WTC11 (cell line): ENCODE measurements at regions not wholly inside any gene's neighbourhood (a gene's known extent, or its start where the extent isn't known, plus 50 kb on each side); places are given as distances from the start of the nearest gene placed in this dataset.

ENCODE experiments used
- ATAC-seq: fragments of 200-7000 bp; cut with Tn5 transposase; 2 replicates; pipeline ENCODE4 v1.10.0; 2021; ENCODE audit warnings: mild to moderate bottlenecking, moderate library complexity
- CTCF ChIA-PET: fragments of 300-600 bp; sonication (Branson Sonifier 250); formaldehyde crosslinking; loops from one replicate; lab custom pipeline; 2021; ENCODE audit warnings: antibody characterized with exemption; lab: Charles Lee
- POLR2A ChIA-PET: fragments of 350-600 bp; sonication (Branson Sonifier 250); formaldehyde crosslinking; loops from one replicate; lab custom pipeline; 2021; ENCODE audit warnings: antibody characterized with exemption; lab: Charles Lee
- DNase-seq: peaks from one replicate; pipeline ENCODE4 v3.0.0; 2021; ENCODE audit warnings: low spot score
- H3K27ac Mint-ChIP-seq: 2 replicates; pipeline ENCODE4 v1.8.0; 2021; ENCODE audit warnings: mixed read lengths
- H3K27me3 Mint-ChIP-seq: 2 replicates; pipeline ENCODE4 v1.8.0; 2021; ENCODE audit warnings: low read depth, mild to moderate bottlenecking, moderate library complexity, mixed read lengths
- H3K36me3 Mint-ChIP-seq: 2 replicates; pipeline ENCODE4 v1.8.0; 2021; ENCODE audit warnings: mixed read lengths
- H3K4me1 Mint-ChIP-seq: 2 replicates; pipeline ENCODE4 v1.8.0; 2022; ENCODE audit warnings: mixed read lengths
- H3K4me3 Mint-ChIP-seq: 2 replicates; pipeline ENCODE4 v1.8.0; 2021; ENCODE audit warnings: mild to moderate bottlenecking, moderate library complexity, mixed read lengths
- H3K9me3 Mint-ChIP-seq: 2 replicates; pipeline ENCODE4 v1.8.0; 2021; ENCODE audit warnings: mixed read lengths
- ATF6 ChIP-seq: sonication (generic); formaldehyde crosslinking; IDR thresholded peaks from 2 replicates; pipeline ENCODE4 v1.8.1; 2023; ENCODE audit warnings: mild to moderate bottlenecking, missing genetic modification reagents
- ELF4 ChIP-seq: sonication (generic); formaldehyde crosslinking; IDR thresholded peaks from 2 replicates; pipeline ENCODE4 v1.8.1; 2022; ENCODE audit warnings: low read depth, mild to moderate bottlenecking, moderate library complexity, missing genetic modification reagents
- PRDM15 ChIP-seq: sonication (generic); formaldehyde crosslinking; IDR thresholded peaks from 2 replicates; pipeline ENCODE4 v1.8.0; 2022; ENCODE audit warnings: missing genetic modification reagents
- SMAD3 ChIP-seq: sonication (generic); formaldehyde crosslinking; IDR thresholded peaks from 2 replicates; pipeline ENCODE4 v1.8.0; 2022; ENCODE audit warnings: missing genetic modification reagents, mild to moderate bottlenecking, borderline replicate concordance
- USF1 ChIP-seq: sonication (generic); formaldehyde crosslinking; IDR thresholded peaks from 2 replicates; pipeline ENCODE4 v1.8.0; 2022; ENCODE audit warnings: mild to moderate bottlenecking, missing genetic modification reagents
- ZNF416 ChIP-seq: fragments of 250-450 bp; sonication (Bioruptor Pico); IDR thresholded peaks from 2 replicates; pipeline ENCODE4 v1.9.0; 2021; ENCODE audit warnings: mild to moderate bottlenecking, inconsistent platforms
- TF ChIP-seq, protein P1 (sequence below): fragments of 250-450 bp; sonication (Bioruptor Pico); IDR thresholded peaks from 2 replicates; pipeline ENCODE4 v1.9.0; 2021; ENCODE audit warnings: mild to moderate bottlenecking, borderline replicate concordance
- TF ChIP-seq, protein P2 (sequence below): sonication (generic); formaldehyde crosslinking; IDR thresholded peaks from 2 replicates; pipeline ENCODE4 v1.8.1; 2023; ENCODE audit warnings: mild to moderate bottlenecking, moderate library complexity, missing genetic modification reagents
- TF ChIP-seq, protein P3 (sequence below): sonication (generic); formaldehyde crosslinking; IDR thresholded peaks from 2 replicates; pipeline ENCODE4 v1.8.1; 2023; ENCODE audit warnings: mild to moderate bottlenecking, missing genetic modification reagents, moderate library complexity

DNA sequence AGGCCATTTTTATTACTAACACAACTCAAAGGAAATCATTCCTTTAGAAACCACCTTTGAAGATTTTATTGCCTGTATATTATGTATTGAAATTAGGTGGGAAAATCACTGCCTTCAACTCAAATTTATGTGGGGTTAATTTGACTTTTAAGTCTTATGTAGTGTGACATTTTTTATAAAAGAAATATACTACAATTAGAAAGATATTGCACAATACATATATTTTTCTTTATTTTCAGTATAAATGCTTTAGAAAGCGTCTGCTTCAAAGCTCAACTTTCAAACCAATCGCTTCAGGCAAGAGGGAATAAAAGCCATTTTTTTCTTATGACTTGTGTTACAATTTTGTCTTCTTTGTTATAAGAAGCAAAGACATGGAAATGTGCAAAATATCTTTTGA, 337.4 kb upstream of the ZWINT start (continued):
- TF ChIP-seq, protein P1, sequence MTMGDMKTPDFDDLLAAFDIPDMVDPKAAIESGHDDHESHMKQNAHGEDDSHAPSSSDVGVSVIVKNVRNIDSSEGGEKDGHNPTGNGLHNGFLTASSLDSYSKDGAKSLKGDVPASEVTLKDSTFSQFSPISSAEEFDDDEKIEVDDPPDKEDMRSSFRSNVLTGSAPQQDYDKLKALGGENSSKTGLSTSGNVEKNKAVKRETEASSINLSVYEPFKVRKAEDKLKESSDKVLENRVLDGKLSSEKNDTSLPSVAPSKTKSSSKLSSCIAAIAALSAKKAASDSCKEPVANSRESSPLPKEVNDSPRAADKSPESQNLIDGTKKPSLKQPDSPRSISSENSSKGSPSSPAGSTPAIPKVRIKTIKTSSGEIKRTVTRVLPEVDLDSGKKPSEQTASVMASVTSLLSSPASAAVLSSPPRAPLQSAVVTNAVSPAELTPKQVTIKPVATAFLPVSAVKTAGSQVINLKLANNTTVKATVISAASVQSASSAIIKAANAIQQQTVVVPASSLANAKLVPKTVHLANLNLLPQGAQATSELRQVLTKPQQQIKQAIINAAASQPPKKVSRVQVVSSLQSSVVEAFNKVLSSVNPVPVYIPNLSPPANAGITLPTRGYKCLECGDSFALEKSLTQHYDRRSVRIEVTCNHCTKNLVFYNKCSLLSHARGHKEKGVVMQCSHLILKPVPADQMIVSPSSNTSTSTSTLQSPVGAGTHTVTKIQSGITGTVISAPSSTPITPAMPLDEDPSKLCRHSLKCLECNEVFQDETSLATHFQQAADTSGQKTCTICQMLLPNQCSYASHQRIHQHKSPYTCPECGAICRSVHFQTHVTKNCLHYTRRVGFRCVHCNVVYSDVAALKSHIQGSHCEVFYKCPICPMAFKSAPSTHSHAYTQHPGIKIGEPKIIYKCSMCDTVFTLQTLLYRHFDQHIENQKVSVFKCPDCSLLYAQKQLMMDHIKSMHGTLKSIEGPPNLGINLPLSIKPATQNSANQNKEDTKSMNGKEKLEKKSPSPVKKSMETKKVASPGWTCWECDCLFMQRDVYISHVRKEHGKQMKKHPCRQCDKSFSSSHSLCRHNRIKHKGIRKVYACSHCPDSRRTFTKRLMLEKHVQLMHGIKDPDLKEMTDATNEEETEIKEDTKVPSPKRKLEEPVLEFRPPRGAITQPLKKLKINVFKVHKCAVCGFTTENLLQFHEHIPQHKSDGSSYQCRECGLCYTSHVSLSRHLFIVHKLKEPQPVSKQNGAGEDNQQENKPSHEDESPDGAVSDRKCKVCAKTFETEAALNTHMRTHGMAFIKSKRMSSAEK (CRISPR knock-in tag), result no peak
- TF ChIP-seq, all 79 proteins: peak for 0

DNA sequence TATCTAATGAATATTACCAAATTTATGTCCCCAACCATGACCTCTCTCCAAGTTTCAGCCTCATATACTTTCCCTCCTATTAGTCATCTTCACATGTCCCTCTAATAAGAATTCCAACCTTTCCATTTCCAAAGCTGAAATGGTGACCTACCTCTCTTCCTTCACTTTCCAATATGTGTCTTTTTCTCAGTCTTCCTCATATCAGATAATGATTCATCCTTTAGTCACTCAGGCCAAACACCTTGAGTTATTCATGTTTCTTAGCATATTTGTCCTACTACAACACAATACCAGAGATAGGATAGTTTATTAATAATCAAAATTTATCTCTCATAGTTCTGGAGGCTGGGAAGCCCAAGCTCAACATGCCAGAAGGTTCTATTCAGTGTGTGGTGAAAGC, 318.5 kb upstream of the ZWINT start:
- Mint-ChIP-seq H3K27me3 (no peaks in the 10 kb centered on the region), H3K36me3 (peaks cover 14% of the 10 kb centered on the region), H3K27ac (no peak overlapping the region), H3K4me1 (no peaks in the 10 kb centered on the region), H3K4me3 (no peak overlapping the region), H3K9me3 (peaks cover 46% of the 10 kb centered on the region)
- CTCF ChIA-PET, result no interaction called here
- DNase-seq (no peak), ATAC-seq (no peak)
- no peak for TF ChIP-seq ATF6
- TF ChIP-seq USF1, result no peak
- TF ChIP-seq ZNF416 (CRISPR knock-in tag), result no peak
- no peak for TF ChIP-seq SMAD3 (CRISPR knock-in tag)
- TF ChIP-seq, protein P2, sequence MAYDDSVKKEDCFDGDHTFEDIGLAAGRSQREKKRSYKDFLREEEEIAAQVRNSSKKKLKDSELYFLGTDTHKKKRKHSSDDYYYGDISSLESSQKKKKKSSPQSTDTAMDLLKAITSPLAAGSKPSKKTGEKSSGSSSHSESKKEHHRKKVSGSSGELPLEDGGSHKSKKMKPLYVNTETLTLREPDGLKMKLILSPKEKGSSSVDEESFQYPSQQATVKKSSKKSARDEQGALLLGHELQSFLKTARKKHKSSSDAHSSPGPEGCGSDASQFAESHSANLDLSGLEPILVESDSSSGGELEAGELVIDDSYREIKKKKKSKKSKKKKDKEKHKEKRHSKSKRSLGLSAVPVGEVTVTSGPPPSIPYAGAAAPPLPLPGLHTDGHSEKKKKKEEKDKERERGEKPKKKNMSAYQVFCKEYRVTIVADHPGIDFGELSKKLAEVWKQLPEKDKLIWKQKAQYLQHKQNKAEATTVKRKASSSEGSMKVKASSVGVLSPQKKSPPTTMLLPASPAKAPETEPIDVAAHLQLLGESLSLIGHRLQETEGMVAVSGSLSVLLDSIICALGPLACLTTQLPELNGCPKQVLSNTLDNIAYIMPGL (CRISPR knock-in tag), result no peak
- TF ChIP-seq PRDM15 (CRISPR knock-in tag), result no peak
- no peak for TF ChIP-seq ELF4 (CRISPR knock-in tag)
- TF ChIP-seq, protein P3, sequence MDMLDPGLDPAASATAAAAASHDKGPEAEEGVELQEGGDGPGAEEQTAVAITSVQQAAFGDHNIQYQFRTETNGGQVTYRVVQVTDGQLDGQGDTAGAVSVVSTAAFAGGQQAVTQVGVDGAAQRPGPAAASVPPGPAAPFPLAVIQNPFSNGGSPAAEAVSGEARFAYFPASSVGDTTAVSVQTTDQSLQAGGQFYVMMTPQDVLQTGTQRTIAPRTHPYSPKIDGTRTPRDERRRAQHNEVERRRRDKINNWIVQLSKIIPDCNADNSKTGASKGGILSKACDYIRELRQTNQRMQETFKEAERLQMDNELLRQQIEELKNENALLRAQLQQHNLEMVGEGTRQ (CRISPR knock-in tag), result no peak
- POLR2A ChIA-PET, result no interaction called here
